ENCODE measurements at regions not wholly inside any gene's neighbourhood (a gene's known extent, or its start where the extent isn't known, plus 50 kb on each side); places are given as distances from the start of the nearest gene placed in this dataset.

- TF ChIP-seq RBM39 (IDR thresholded peaks at IDR 0.05; ENCODE audit: low read depth, low read length, poor library complexity, severe bottlenecking) (no peak), CHD2 (IDR thresholded peaks at IDR 0.05; ENCODE audit: low read depth, low read length) (no peak), CTCF (CRISPR knock-in tag; IDR thresholded peaks at IDR 0.05) (no peak), FOSL1 (CRISPR knock-in tag; IDR thresholded peaks at IDR 0.05; ENCODE audit: borderline replicate concordance) (no peak)
These were observed 77.3 kb upstream of the CTLA4 start for GRCh38 chr2:203790134-203790852.

Measured in HepG2 (cell line).